Breast epithelium (tissue), 3 donors: ENCODE measurements at regions not wholly inside any gene's neighbourhood (a gene's known extent, or its start where the extent isn't known, plus 50 kb on each side); places are given as distances from the start of the nearest gene placed in this dataset.

Experiments used
- POLR2A ChIP-seq: fragments of 450-650 bp; IDR thresholded peaks from one replicate; pipeline ENCODE4 v1.6.1; 2016; ENCODE audit warnings: antibody characterized with exemption, mild to moderate bottlenecking, moderate library complexity
- POLR2AphosphoS5 ChIP-seq, 3 donors: sonication (generic); formaldehyde crosslinking; IDR thresholded peaks; one replicate each; pipeline ENCODE4 v1.6.1; 2017; ENCODE audit warnings: antibody characterized with exemption in 3 of 3
- TF ChIP-seq, protein P1 (sequence below), 3 donors: fragments of 450-650 bp; IDR thresholded peaks; one replicate each; pipeline ENCODE4 v1.5.1; 2016 to 2017; ENCODE audit warnings: antibody characterized with exemption in 3 of 3, mild to moderate bottlenecking in 3 of 3, moderate library complexity in 3 of 3

DNA sequence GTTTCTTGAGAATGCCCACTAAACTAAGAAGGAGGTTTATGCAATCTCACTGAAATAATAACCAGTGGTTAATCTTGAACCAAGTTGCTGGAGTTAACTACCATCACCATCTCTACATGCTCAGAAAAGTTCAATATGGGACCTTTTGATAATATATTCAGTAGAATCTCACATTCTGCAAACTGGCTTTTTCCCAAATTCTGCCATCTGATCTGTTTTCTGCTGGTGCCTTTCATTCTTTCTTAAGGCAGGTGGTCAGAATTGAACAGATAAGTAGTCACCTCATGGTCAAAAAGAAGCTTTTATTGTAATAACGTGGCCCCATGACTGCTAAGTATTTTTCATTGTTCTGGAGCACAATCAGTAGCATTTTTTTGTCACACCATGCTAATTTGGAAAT lies 229.0 kb upstream of the GK2 start:
- TF ChIP-seq, protein P1, sequence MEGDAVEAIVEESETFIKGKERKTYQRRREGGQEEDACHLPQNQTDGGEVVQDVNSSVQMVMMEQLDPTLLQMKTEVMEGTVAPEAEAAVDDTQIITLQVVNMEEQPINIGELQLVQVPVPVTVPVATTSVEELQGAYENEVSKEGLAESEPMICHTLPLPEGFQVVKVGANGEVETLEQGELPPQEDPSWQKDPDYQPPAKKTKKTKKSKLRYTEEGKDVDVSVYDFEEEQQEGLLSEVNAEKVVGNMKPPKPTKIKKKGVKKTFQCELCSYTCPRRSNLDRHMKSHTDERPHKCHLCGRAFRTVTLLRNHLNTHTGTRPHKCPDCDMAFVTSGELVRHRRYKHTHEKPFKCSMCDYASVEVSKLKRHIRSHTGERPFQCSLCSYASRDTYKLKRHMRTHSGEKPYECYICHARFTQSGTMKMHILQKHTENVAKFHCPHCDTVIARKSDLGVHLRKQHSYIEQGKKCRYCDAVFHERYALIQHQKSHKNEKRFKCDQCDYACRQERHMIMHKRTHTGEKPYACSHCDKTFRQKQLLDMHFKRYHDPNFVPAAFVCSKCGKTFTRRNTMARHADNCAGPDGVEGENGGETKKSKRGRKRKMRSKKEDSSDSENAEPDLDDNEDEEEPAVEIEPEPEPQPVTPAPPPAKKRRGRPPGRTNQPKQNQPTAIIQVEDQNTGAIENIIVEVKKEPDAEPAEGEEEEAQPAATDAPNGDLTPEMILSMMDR (IDR thresholded peaks at IDR 0.05), result no peak
- TF ChIP-seq POLR2A (no peak), POLR2AphosphoS5 (IDR thresholded peaks at IDR 0.05) (no peak)
